ENCODE measurements at regions not wholly inside any gene's neighbourhood (a gene's known extent, or its start where the extent isn't known, plus 50 kb on each side); places are given as distances from the start of the nearest gene placed in this dataset.

- TF ChIP-seq CTCF (IDR thresholded peaks at IDR 0.05) (no peak), POLR2A (IDR thresholded peaks at IDR 0.05) (no peak)
Observed at GRCh38 chr18:22624176-22624575, 206.5 kb upstream of the CTAGE1 start.

All from esophagus squamous epithelium (tissue), 4 donors.